ENCODE measurements at regions not wholly inside any gene's neighbourhood (a gene's known extent, or its start where the extent isn't known, plus 50 kb on each side); places are given as distances from the start of the nearest gene placed in this dataset.

GRCh38 chr5:164600274-164600673 lies 1094.9 kb downstream of the MAT2B start:
- no peak for TF ChIP-seq CTCF (IDR thresholded peaks at IDR 0.05)

GRCh38 chr5:164600929-164601535 lies 1095.6 kb downstream of the MAT2B start:
- Mint-ChIP-seq H3K4me1 (no peaks in the 10 kb centered on the region), H3K36me3 (no peaks in the 10 kb centered on the region), H3K27me3 (ENCODE audit: low read depth in 3 of 3) (peaks cover 0 to 4% (median 2%) of the 10 kb centered on the region in 3 donors), H3K9me3 (peaks cover 0 to 22% (median 10%) of the 10 kb centered on the region in 7 donors), H3K27ac (no peak overlapping the region), H3K4me3 (no peak overlapping the region)
- intact Hi-C loops (cut with micrococcal nuclease) = no loop called here
- H3K4me3 ChIP-seq (replicated peaks in 1 of 3; ENCODE audit: low read depth in 2 of 3, low read length in 3 of 3) = no peak overlapping the region
- H3K9ac ChIP-seq (ENCODE audit: insufficient read depth, low read length, poor library complexity, severe bottlenecking) = no peak overlapping the region
- H3K9me3 ChIP-seq (replicated peaks in 1 of 2; ENCODE audit: control insufficient read depth in 1 of 2, insufficient read depth in 1 of 2, low read length in 2 of 2) = peaks cover 17 to 23% of the 10 kb centered on the region in 2 donors
- no peaks in the 10 kb centered on the region for H4K20me1 ChIP-seq (ENCODE audit: insufficient read depth, low read length)
- H2AFZ ChIP-seq (ENCODE audit: insufficient read depth, low read depth, low read length, poor library complexity, severe bottlenecking) = no peak overlapping the region
- no peaks in the 10 kb centered on the region for H3K79me2 ChIP-seq (ENCODE audit: insufficient read depth, low read length)
- no peaks in the 10 kb centered on the region for H3K4me1 ChIP-seq (ENCODE audit: control insufficient read depth in 1 of 2, insufficient read depth in 2 of 2, low read length in 2 of 2)
- H3K4me2 ChIP-seq (replicated peaks; ENCODE audit: extremely low read depth, low read length, poor library complexity, severe bottlenecking) = no peak overlapping the region
- no peak overlapping the region for H3K27ac ChIP-seq (ENCODE audit: low read depth in 1 of 2, low read length in 2 of 2)
- no peak for DNase-seq
- no peaks in the 10 kb centered on the region for H3K36me3 ChIP-seq (replicated peaks in 1 of 2; ENCODE audit: control insufficient read depth in 1 of 2, insufficient read depth in 2 of 2, low read length in 2 of 2)
- H3K27me3 ChIP-seq (ENCODE audit: control insufficient read depth in 2 of 2, insufficient read depth in 2 of 2, low read length in 2 of 2) = no peaks in the 10 kb centered on the region
- TF ChIP-seq CTCF (IDR thresholded peaks at IDR 0.05) = no peak
- WGBS (ENCODE audit: insufficient coverage) = 99% methylated on average over 24 of the region's 31 CpGs

More at GRCh38 chr5:164600274-164600673, 1094.9 kb downstream of the MAT2B start:
- Histone ChIP-seq H3K27ac (ENCODE audit: low read depth in 1 of 2, low read length in 2 of 2) (no peak overlapping the region), H3K4me1 (ENCODE audit: control insufficient read depth in 1 of 2, insufficient read depth in 2 of 2, low read length in 2 of 2) (no peaks in the 10 kb centered on the region), H4K20me1 (ENCODE audit: insufficient read depth, low read length) (no peaks in the 10 kb centered on the region), H3K9me3 (replicated peaks in 1 of 2; ENCODE audit: control insufficient read depth in 1 of 2, insufficient read depth in 1 of 2, low read length in 2 of 2) (peaks cover 17 to 23% of the 10 kb centered on the region in 2 donors), H3K27me3 (ENCODE audit: control insufficient read depth in 2 of 2, insufficient read depth in 2 of 2, low read length in 2 of 2) (no peaks in the 10 kb centered on the region), H3K36me3 (replicated peaks in 1 of 2; ENCODE audit: control insufficient read depth in 1 of 2, insufficient read depth in 2 of 2, low read length in 2 of 2) (no peaks in the 10 kb centered on the region), H3K4me3 (replicated peaks in 1 of 3; ENCODE audit: low read depth in 2 of 3, low read length in 3 of 3) (no peak overlapping the region), H2AFZ (ENCODE audit: insufficient read depth, low read depth, low read length, poor library complexity, severe bottlenecking) (no peak overlapping the region), H3K79me2 (ENCODE audit: insufficient read depth, low read length) (no peaks in the 10 kb centered on the region), H3K9ac (ENCODE audit: insufficient read depth, low read length, poor library complexity, severe bottlenecking) (no peak overlapping the region), H3K4me2 (replicated peaks; ENCODE audit: extremely low read depth, low read length, poor library complexity, severe bottlenecking) (no peak overlapping the region)
- peaks cover 0 to 21% (median 10%) of the 10 kb centered on the region in 7 donors for H3K9me3 Mint-ChIP-seq
- H3K27me3 Mint-ChIP-seq (ENCODE audit: low read depth in 3 of 3) = peaks cover 0 to 4% (median 2%) of the 10 kb centered on the region in 3 donors
- no peaks in the 10 kb centered on the region for H3K36me3 Mint-ChIP-seq
- H3K4me1 Mint-ChIP-seq = no peaks in the 10 kb centered on the region
- H3K27ac Mint-ChIP-seq = no peak overlapping the region
- DNase-seq = no peak
- intact Hi-C loops (cut with micrococcal nuclease) = no loop called here
- WGBS (ENCODE audit: insufficient coverage) = no CpG with 5 or more reads among the region's 2 CpGs
- no peak overlapping the region for H3K4me3 Mint-ChIP-seq

All from CD14-positive monocyte (primary cell).